HG03439 (cell line): ENCODE measurements at regions not wholly inside any gene's neighbourhood (a gene's known extent, or its start where the extent isn't known, plus 50 kb on each side); places are given as distances from the start of the nearest gene placed in this dataset.

ENCODE experiments used
- ATAC-seq: cut with Tn5 transposase; IDR thresholded peaks from one replicate; pipeline ENCODE4 v1.9.1; 2021; ENCODE audit warnings: mild to moderate bottlenecking, moderate library complexity; ENCODE audit not compliant: unreplicated experiment

DNA sequence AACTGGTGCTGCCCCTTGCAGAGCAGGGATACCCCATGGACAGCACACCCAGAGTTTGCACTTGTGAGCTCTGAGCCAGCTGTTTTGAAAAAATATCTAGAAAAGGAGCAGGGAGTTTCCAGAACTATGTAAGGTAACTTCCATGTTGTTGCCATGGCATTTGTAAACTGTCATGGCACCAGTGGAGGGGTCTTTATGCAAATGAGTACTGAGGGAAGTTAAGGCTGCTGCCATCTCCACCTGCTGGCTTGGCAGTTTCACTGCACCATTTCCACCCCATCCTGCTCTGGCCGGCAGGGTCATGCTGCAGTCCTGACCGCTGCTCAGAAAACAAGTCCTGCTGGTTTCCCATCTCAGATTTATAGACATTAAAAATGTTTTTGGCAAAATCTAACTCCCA lies 52.3 kb upstream of the SNTG2 start:
- no peak for ATAC-seq

DNA sequence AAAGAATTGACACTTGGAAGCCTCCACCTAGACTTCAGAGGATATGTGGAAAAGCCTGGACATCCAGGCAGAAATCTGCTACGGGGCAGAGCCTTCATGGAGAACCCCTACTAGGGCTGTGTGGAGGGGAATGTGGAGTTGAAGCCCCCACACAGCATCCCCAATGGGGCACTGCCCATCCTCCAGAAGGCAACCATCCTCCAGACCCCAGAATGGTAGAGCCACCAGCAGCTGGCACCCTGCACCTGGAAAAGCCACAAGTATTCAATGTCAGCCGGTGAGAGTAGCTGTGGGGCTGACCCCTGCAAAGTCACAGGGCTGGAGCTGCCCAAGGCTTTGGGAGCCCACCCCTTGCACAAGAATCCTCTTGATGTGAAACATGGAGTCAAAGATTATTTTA lies 53.6 kb upstream of the SNTG2 start:
- ATAC-seq: no peak

DNA sequence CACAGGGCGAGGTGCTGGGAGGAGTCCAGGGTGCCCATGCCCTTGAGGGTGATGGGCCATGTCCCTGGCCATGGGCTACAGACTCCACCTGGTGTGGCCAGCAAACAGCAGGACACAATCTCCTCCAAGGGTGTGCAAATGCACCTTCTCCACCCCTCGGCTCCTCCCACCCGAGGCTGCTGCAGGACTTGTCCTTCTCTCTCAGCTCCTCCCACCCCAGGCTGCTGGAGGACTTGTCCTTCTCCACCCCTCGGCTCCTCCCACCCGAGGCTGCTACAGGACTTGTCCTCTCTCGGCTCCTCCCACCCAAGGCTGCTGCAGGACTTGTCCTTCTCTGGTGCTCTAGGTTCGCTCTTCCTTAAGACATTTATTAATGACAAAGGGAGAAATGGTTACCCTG lies 57.3 kb upstream of the SNTG2 start:
- ATAC-seq: no peak

GRCh38 chr2:892892-893291 lies 57.8 kb upstream of the SNTG2 start:
- no peak for ATAC-seq

DNA sequence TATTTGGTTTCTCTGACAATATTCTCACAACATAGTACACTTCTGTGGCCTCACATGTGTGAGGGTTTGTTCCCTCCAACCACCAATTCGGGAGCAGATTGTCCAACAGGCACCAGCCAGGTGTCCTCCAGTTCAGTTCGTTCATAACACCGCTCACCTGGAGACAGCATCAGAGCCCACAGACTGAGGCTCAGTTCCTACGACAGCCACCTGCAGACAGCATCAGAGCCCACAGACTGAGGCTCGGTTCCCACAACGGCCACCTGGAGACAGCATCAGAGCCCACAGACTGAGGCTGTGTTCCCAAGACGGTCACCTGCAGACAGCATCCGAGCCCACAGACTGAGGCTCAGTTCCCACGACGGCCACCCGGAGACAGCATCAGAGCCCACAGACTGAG lies 58.2 kb upstream of the SNTG2 start:
- no peak for ATAC-seq

GRCh38 chr2:891734-892133 lies 58.9 kb upstream of the SNTG2 start:
- no peak for ATAC-seq

DNA sequence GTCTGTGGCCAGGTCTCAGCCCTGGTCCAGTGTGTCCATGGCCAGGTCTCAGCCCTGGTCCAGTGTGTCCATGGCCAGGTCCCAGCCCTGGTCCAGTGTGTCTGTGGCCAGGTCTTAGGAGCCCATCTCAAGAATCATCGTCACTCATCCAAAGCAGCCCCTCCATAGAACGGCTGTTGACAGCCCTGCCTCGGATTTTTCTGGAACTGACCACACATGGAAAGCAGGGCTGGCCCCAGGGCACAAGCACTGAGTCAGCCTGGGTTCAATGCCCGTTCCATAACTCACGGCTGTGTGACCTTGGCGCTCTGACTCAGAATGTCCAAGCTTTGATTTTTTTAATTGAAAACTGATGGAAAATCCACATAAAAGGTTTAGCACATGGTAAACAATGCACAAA lies 59.9 kb upstream of the SNTG2 start:
- ATAC-seq: no peak

DNA sequence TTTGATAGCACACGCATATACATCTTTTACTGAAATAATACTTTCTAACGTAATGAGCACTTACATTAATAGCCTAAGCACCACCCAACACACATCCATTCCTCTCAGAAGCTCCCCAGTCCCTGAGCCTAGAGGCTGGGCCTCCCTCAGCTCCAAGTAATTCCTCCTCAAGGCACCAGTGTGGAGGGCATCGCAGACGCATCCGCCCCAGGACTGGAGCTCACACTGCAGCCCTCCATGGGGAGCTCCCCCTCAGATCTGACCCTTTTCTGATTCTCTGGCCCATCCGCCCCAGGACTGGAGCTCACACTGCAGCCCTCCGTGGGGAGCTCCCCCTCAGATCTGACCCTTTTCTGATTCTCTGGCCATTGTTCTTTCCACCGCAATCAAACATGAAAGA lies 60.4 kb upstream of the SNTG2 start:
- no peak for ATAC-seq

DNA sequence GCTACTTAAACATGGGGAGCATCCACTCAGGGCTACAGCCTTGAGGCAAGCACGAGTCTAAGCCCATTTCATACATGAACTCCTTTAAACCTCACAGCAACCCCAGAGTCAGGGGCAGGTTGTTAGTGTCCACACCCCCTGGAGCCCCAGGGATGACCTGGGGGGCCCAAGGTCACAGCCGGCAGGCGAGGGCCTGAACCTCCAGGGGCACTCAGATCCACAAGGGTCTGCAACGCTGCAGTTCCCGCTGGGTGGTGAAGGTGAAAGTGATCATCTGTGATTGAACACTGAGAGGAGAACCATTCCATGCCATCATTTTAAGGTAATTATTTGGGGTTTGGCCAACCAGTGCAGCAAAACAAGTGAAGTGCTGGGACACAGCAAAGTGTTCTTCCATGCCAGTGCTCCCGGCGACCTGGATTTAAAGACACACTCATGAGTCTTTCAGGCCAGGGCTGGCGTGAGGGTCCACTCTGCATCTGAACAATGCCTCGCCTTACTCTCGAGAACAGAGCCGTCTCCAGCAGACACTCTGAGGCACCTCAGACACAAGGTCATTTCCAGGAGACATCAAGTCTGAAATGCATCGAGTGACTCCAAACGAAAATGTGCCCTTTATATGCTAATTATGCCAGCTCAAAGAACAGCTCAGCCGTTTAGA lies 61.6 kb upstream of the SNTG2 start:
- ATAC-seq: no peak

DNA sequence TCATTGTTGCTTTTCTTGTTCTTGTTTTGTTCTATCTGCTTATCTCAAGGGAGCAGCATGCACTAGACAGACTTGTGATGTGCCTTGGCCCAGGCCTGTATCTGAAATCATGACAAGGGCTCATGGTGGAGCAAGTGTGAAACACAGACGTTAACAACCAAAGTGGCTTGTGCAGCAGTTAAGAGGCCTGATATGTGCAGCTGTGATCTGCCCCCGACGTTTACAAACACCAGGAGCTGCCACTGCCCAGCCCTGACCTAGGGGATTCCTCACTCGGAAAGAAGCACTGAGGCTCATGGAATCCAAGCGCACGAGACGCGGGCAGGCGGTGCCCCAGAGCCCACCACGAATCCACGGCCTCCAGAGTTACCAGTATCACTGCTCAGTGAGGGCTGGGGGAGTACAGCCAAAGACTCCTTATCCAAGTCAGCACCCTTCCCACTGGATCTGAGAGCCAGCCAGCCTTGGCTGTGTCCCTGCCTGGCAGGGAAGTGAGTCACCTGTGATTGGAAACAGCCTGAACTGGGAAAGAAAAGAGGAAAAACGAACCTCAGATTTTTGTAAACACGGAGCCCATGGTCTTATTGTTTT lies 62.3 kb upstream of the SNTG2 start:
- ATAC-seq: no peak

DNA sequence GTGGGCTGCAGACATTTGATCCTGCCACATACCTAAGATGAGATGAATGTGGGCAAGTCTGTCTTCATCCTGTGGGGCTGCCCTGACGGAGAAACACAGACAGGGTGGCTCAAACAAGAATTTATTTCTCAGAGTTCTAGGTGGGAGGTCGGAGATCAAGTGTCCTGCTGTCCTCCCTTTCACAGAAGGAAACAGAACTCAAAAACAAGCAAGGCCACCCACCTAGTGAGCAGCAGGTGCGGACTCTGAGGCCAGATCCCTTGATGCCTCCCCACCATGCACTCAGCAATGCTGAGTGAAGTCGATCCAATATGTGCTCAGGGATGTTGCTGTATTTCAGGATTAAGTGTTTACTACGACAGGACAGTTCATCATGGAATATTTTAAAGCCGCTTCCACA lies 63.0 kb upstream of the SNTG2 start:
- no peak for ATAC-seq

- ATAC-seq: no peak
These were observed 64.3 kb upstream of the SNTG2 start for GRCh38 chr2:886072-887022.

DNA sequence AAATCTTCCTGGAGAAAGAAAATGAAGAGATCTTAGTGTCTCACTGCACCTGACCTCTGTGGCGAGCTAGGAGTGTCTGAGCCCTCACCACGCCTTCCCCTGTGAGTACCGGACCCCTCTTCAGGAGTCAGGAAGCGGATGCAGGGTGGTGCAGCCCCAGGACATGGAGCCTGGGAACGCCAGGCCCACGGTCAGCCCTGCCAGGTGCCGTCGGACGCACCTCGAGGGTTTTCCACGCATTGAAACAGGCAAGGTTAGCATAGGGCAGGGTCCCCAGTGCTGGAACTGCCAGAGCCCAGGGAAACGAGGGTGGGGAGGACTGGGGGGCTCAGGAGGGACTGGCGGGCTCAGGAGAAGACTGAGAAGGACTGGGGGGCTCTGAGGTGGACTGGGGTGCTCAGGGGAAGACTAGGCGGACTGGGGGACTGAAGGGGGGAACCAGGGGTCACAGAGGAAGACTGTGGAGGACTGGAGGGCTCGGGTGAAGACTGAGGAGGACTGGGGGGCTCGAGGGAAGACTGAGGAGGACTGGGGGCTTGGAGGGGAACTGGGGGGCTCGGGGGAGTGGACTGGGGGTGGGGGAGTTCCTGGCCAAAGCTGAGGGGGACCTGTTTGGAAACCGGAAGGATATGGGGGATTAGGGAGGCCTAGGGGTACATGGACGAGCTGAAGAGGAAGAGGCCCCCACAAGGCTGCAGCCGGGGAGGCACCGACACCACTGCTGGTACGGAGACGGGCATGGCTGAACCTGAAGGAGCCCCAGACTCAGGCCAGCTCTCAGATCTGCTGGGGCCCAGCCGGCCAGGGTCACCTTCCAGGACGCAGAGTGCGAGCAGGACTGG lies 65.2 kb upstream of the SNTG2 start:
- no peak for ATAC-seq

GRCh38 chr2:883803-884748 lies 66.6 kb upstream of the SNTG2 start:
- ATAC-seq: no peak

- ATAC-seq: no peak
These were observed 67.3 kb upstream of the SNTG2 start for GRCh38 chr2:883260-883802.

GRCh38 chr2:881204-881918 lies 69.3 kb upstream of the SNTG2 start:
- ATAC-seq: no peak

- ATAC-seq: no peak
These were observed 70.3 kb upstream of the SNTG2 start for GRCh38 chr2:880201-880970.

- ATAC-seq: no peak
These were observed 71.1 kb upstream of the SNTG2 start for GRCh38 chr2:879540-879939.
